ENCODE measurements at regions not wholly inside any gene's neighbourhood (a gene's known extent, or its start where the extent isn't known, plus 50 kb on each side); places are given as distances from the start of the nearest gene placed in this dataset.

DNA sequence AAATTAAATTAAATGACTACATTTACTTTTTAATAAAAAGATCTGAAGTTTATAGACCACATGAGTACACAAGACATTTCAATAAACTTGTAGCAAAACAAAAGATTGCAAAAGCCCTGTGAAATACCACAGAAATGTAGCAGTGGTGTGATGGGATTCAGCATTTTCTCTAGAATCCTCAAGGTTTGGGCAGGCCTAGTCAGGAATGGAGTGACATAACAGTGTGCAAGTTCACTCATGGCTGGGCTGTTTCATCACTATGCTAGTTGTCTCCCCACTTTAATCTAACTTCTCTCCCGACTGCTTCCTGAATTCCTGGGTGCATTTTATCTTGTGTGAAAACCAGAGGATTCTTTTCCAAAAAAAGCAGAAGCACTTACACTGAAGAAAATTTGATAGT, 1089.9 kb upstream of the DDX18 start:
- H3K4me3 ChIP-seq (ENCODE audit: insufficient read depth, low read length, poor library complexity, severe bottlenecking) = no peak overlapping the region
- H3F3A ChIP-seq (ENCODE audit: insufficient read depth) = no peaks in the 10 kb centered on the region
- no peak for TF ChIP-seq EZH2phosphoT487 (conservative IDR thresholded peaks at IDR 0.05; ENCODE audit: low read length)
- no peak for TF ChIP-seq CTCF (IDR thresholded peaks at IDR 0.05; ENCODE audit: insufficient read depth, low read length, poor library complexity, severe bottlenecking)
- no peak overlapping the region for H3K9ac ChIP-seq (ENCODE audit: low read length)
- no peaks in the 10 kb centered on the region for H3K27me3 ChIP-seq (ENCODE audit: low read length)
- no peaks in the 10 kb centered on the region for H3K79me2 ChIP-seq (ENCODE audit: insufficient read depth, low read length)
- no peaks in the 10 kb centered on the region for H3K36me3 ChIP-seq (ENCODE audit: low read length)
- H3K27ac ChIP-seq (ENCODE audit: low read depth, low read length) = no peak overlapping the region
- H3K9me2 ChIP-seq (replicated peaks; ENCODE audit: insufficient read depth, low read length) = no peaks in the 10 kb centered on the region
- no peak overlapping the region for H3K4me2 ChIP-seq (ENCODE audit: low read depth, low read length, poor library complexity, severe bottlenecking)
- H4K20me1 ChIP-seq (ENCODE audit: low read depth, low read length) = no peaks in the 10 kb centered on the region
- H2AFZ ChIP-seq (ENCODE audit: low read depth, low read length, severe bottlenecking) = no peak overlapping the region
- H3K9me3 ChIP-seq (ENCODE audit: insufficient read depth, low read length) = no peaks in the 10 kb centered on the region

- Histone ChIP-seq H3K9ac (ENCODE audit: low read length) (no peak overlapping the region), H3K36me3 (ENCODE audit: low read length) (no peaks in the 10 kb centered on the region), H3K4me2 (ENCODE audit: low read depth, low read length, poor library complexity, severe bottlenecking) (no peak overlapping the region), H3K27ac (ENCODE audit: low read depth, low read length) (no peak overlapping the region), H2AFZ (ENCODE audit: low read depth, low read length, severe bottlenecking) (no peak overlapping the region), H4K20me1 (ENCODE audit: low read depth, low read length) (no peaks in the 10 kb centered on the region), H3F3A (ENCODE audit: insufficient read depth) (no peaks in the 10 kb centered on the region), H3K9me2 (replicated peaks; ENCODE audit: insufficient read depth, low read length) (no peaks in the 10 kb centered on the region), H3K79me2 (ENCODE audit: insufficient read depth, low read length) (no peaks in the 10 kb centered on the region), H3K4me3 (ENCODE audit: insufficient read depth, low read length, poor library complexity, severe bottlenecking) (no peak overlapping the region), H3K9me3 (ENCODE audit: insufficient read depth, low read length) (no peaks in the 10 kb centered on the region), H3K27me3 (ENCODE audit: low read length) (no peaks in the 10 kb centered on the region)
- TF ChIP-seq CTCF (IDR thresholded peaks at IDR 0.05; ENCODE audit: insufficient read depth, low read length, poor library complexity, severe bottlenecking) = no peak
- no peak for TF ChIP-seq EZH2phosphoT487 (conservative IDR thresholded peaks at IDR 0.05; ENCODE audit: low read length)
Observed at GRCh38 chr2:116732322-116732721, 1082.2 kb upstream of the DDX18 start.

- no peak overlapping the region for H3K27ac ChIP-seq (ENCODE audit: low read depth, low read length)
- H3K9ac ChIP-seq (ENCODE audit: low read length) = no peak overlapping the region
- TF ChIP-seq EZH2phosphoT487 (conservative IDR thresholded peaks at IDR 0.05; ENCODE audit: low read length) (no peak), CTCF (IDR thresholded peaks at IDR 0.05; ENCODE audit: insufficient read depth, low read length, poor library complexity, severe bottlenecking) (no peak)
- H3K9me2 ChIP-seq (replicated peaks; ENCODE audit: insufficient read depth, low read length) = no peaks in the 10 kb centered on the region
- no peaks in the 10 kb centered on the region for H3K36me3 ChIP-seq (ENCODE audit: low read length)
- H3K4me3 ChIP-seq (ENCODE audit: insufficient read depth, low read length, poor library complexity, severe bottlenecking) = no peak overlapping the region
- H3F3A ChIP-seq (ENCODE audit: insufficient read depth) = no peaks in the 10 kb centered on the region
- no peak overlapping the region for H3K4me2 ChIP-seq (ENCODE audit: low read depth, low read length, poor library complexity, severe bottlenecking)
- H3K9me3 ChIP-seq (ENCODE audit: insufficient read depth, low read length) = no peaks in the 10 kb centered on the region
- no peaks in the 10 kb centered on the region for H4K20me1 ChIP-seq (ENCODE audit: low read depth, low read length)
- no peak overlapping the region for H2AFZ ChIP-seq (ENCODE audit: low read depth, low read length, severe bottlenecking)
- H3K27me3 ChIP-seq (ENCODE audit: low read length) = no peaks in the 10 kb centered on the region
- H3K79me2 ChIP-seq (ENCODE audit: insufficient read depth, low read length) = no peaks in the 10 kb centered on the region
Observed at GRCh38 chr2:116733699-116734098, 1080.8 kb upstream of the DDX18 start.

DNA sequence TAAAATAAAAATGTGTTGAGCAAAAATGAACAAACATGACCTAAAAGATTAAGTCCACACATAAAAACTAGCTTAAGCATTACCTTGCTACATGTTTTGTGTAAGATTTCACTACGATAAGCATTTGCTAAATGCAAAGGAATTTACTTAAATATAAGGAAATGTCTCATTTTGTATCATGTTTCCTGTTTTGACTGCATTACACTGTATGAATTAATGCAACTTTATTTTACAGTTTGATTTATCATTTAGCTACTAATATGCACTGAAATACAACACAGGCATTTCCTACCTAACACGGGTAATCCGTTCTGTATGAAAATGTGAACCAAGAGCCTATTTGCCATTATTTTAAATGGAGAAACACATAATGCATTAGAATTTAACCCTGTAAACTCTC, 1076.5 kb upstream of the DDX18 start:
- Histone ChIP-seq H3F3A (ENCODE audit: insufficient read depth) (no peaks in the 10 kb centered on the region), H3K27me3 (ENCODE audit: low read length) (no peaks in the 10 kb centered on the region), H3K79me2 (ENCODE audit: insufficient read depth, low read length) (no peaks in the 10 kb centered on the region), H3K4me3 (ENCODE audit: insufficient read depth, low read length, poor library complexity, severe bottlenecking) (no peak overlapping the region), H4K20me1 (ENCODE audit: low read depth, low read length) (no peaks in the 10 kb centered on the region), H3K9me2 (replicated peaks; ENCODE audit: insufficient read depth, low read length) (no peaks in the 10 kb centered on the region), H3K4me2 (ENCODE audit: low read depth, low read length, poor library complexity, severe bottlenecking) (no peak overlapping the region), H3K36me3 (ENCODE audit: low read length) (no peaks in the 10 kb centered on the region), H3K9me3 (ENCODE audit: insufficient read depth, low read length) (no peaks in the 10 kb centered on the region), H3K9ac (ENCODE audit: low read length) (no peak overlapping the region), H2AFZ (ENCODE audit: low read depth, low read length, severe bottlenecking) (no peak overlapping the region), H3K27ac (ENCODE audit: low read depth, low read length) (no peak overlapping the region)
- TF ChIP-seq EZH2phosphoT487 (conservative IDR thresholded peaks at IDR 0.05; ENCODE audit: low read length) (no peak), CTCF (IDR thresholded peaks at IDR 0.05; ENCODE audit: insufficient read depth, low read length, poor library complexity, severe bottlenecking) (no peak)
